Testis (tissue), 2 donors: ENCODE measurements at regions not wholly inside any gene's neighbourhood (a gene's known extent, or its start where the extent isn't known, plus 50 kb on each side); places are given as distances from the start of the nearest gene placed in this dataset.

Experiments
- DNase-seq: peaks from one replicate; pipeline ENCODE4 v3.0.0-alpha.2; 2019
- H3K27ac ChIP-seq, 2 donors: fragments of 200-600 bp; sonication (generic); one replicate each; pipeline ENCODE4 v1.5.1; 2019
- H3K27me3 ChIP-seq: fragments of 200-600 bp; sonication (generic); one replicate; pipeline ENCODE4 v1.5.1; 2019
- H3K36me3 ChIP-seq: fragments of 200-600 bp; sonication (generic); one replicate; pipeline ENCODE4 v1.5.1; 2017; ENCODE audit warnings: low read depth; ENCODE audit errors: missing control alignments
- H3K4me1 ChIP-seq: fragments of 200-600 bp; sonication (generic); one replicate; pipeline ENCODE4 v1.5.1; 2019
- H3K4me3 ChIP-seq, 2 donors: fragments of 200-600 bp; sonication (generic); one replicate each; pipeline ENCODE4 v1.5.1; 2017 to 2019
- H3K9me3 ChIP-seq: fragments of 200-600 bp; sonication (generic); one replicate; pipeline ENCODE4 v1.5.1; 2017
- CTCF ChIP-seq, 3 experiments: fragments of 450-650 bp in 2 of 3; fragments of 200-600 bp in 1 of 3; sonication (generic) in 1 of 3; IDR thresholded peaks; one replicate each; pipeline ENCODE4 v1.5.1; 2016 to 2019; ENCODE audit warnings: antibody characterized with exemption in 3 of 3, mild to moderate bottlenecking in 2 of 3, moderate library complexity in 1 of 3
- POLR2A ChIP-seq: fragments of 450-650 bp; IDR thresholded peaks from one replicate; pipeline ENCODE4 v1.6.1; 2017; ENCODE audit warnings: antibody characterized with exemption, mild to moderate bottlenecking, moderate library complexity
- WGBS, 2 donors: methylation state at CpG; one replicate each; pipeline ENCODE4 v1.1.5; 2018; 5-methylcytosine and 5-hydroxymethylcytosine counted together
- intact Hi-C: fragments of 100-400 bp; cut with DNase I; formaldehyde crosslinking; loops from one replicate; pipeline ENCODE4 v1.15.1; 2023; ENCODE audit warnings: low total_unique reads

DNA sequence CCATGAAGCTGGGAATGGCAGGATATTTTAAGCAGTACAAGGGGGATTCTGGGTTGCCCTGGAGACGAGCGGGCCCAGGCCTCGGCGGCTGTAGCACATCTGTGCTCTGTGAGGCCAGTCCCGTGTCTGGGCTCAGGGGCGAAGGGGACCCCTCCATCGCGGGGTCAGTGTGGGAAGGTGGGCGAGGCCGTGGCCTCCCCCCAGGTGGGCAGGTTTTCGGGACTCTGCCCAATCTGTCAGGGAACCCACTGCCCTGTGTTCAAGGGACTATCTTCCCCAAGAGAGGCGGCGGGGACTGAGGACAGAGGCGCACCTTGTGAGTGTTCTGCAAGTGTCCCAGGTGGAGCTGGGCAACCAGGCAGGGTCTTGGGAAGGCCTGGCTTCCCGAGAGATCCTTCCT, 336.6 kb downstream of the CTTN start:
- no peaks in the 10 kb centered on the region for H3K4me1 ChIP-seq
- H3K27ac ChIP-seq: no peak overlapping the region
- DNase-seq: no peak
- TF ChIP-seq CTCF (IDR thresholded peaks at IDR 0.05) (no peak), POLR2A (no peak)
- 93 to 94% methylated on average over 11 to 15 of the region's 15 CpGs for WGBS, 2 donors
- intact Hi-C loops: no loop called here
- no peak overlapping the region for H3K4me3 ChIP-seq
- no peaks in the 10 kb centered on the region for H3K36me3 ChIP-seq
- no peaks in the 10 kb centered on the region for H3K27me3 ChIP-seq
- H3K9me3 ChIP-seq: no peaks in the 10 kb centered on the region

- 86 to 93% methylated on average over 7 of the region's 7 CpGs for WGBS, 2 donors
- H3K27me3 ChIP-seq: no peaks in the 10 kb centered on the region
- no peaks in the 10 kb centered on the region for H3K4me1 ChIP-seq
- no peak for DNase-seq
- no peaks in the 10 kb centered on the region for H3K9me3 ChIP-seq
- H3K36me3 ChIP-seq: no peaks in the 10 kb centered on the region
- H3K27ac ChIP-seq: no peak overlapping the region
- H3K4me3 ChIP-seq: no peak overlapping the region
- intact Hi-C loops: no loop called here
- TF ChIP-seq CTCF (IDR thresholded peaks at IDR 0.05): no peak
- no peak for TF ChIP-seq POLR2A
Measured at GRCh38 chr11:70735976-70736375, 337.6 kb downstream of the CTTN start.

GRCh38 chr11:70736461-70736860, 338.1 kb downstream of the CTTN start:
- Histone ChIP-seq H3K36me3 (no peaks in the 10 kb centered on the region), H3K27me3 (no peaks in the 10 kb centered on the region), H3K27ac (no peak overlapping the region), H3K4me3 (no peak overlapping the region), H3K4me1 (no peaks in the 10 kb centered on the region), H3K9me3 (no peaks in the 10 kb centered on the region)
- DNase-seq: no peak
- intact Hi-C loops: no loop called here
- 73 to 84% methylated on average over 4 to 9 of the region's 9 CpGs for WGBS, 2 donors
- TF ChIP-seq CTCF (IDR thresholded peaks at IDR 0.05): no peak
- TF ChIP-seq POLR2A: no peak

DNA sequence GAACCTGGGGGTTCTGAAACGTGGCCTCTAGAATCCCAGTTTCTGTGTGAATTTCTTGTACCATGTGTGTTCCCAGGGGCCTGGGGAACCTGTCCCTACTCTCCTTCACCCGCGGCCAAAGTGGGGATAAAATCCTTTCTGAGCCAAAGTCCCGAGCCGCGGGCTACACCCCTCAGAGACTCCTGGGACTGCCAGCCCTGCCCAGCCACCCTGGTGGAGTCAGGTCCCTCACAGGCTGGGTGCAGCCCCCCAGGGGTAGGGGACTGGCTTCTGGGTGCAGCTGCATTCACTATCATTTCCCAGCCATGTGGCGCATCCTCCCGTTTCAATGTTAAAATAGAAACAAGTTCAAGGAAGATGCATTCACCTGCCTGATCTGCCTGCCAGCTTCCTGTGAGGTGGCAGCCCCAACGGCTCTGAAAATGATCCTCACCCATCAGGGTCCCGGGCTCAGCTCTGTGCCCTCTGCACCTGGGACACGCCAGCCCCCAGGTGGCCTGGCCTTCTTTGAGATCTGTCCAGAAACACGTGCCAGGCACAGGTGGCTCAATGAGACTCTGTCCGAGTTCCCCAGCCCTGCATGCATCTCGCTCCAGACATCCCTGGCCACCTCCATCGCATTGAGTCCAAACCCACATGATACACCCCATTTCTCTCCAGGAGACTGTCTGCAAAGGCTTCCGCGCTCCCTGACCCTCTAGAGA, 338.8 kb downstream of the CTTN start:
- WGBS, 2 donors: 85 to 87% methylated on average over 15 to 17 of the region's 17 CpGs
- H3K4me1 ChIP-seq: no peaks in the 10 kb centered on the region
- intact Hi-C loops: no loop called here
- H3K9me3 ChIP-seq: no peaks in the 10 kb centered on the region
- H3K4me3 ChIP-seq: no peak overlapping the region
- TF ChIP-seq POLR2A (no peak), CTCF (IDR thresholded peaks at IDR 0.05) (no peak)
- no peak overlapping the region for H3K27ac ChIP-seq
- H3K27me3 ChIP-seq: no peaks in the 10 kb centered on the region
- no peak for DNase-seq
- H3K36me3 ChIP-seq: no peaks in the 10 kb centered on the region
